ENCODE measurements at regions not wholly inside any gene's neighbourhood (a gene's known extent, or its start where the extent isn't known, plus 50 kb on each side); places are given as distances from the start of the nearest gene placed in this dataset.
A peak's percentile ranks its signal among the peaks of the same experiment; 100 is the strongest.

DNA sequence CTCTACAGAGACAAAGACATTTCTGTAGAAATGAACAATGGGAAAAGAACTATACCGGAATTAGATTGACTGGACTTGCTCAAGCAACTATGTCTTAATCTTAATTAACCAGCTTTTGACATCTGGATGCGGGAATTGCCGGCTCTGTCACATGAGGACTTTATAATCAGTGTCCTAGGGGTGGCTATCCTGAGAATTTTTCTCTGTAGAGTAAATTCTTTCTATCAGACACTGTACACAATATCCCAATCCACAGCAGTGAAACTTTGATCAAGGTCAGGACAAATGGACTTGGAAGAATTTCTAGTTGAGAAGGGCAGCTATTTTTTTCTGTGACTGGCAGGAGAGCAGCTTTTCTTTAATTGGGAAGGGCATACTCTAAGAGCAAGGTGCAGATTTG, 322.1 kb downstream of the HRH4 start:
- DNase-seq: no peak

GRCh38 chr18:24785019-24785418, 324.6 kb downstream of the HRH4 start:
- no peak for DNase-seq

GRCh38 chr18:24786027-24786426, 325.6 kb downstream of the HRH4 start:
- DNase-seq: no peak

DNA sequence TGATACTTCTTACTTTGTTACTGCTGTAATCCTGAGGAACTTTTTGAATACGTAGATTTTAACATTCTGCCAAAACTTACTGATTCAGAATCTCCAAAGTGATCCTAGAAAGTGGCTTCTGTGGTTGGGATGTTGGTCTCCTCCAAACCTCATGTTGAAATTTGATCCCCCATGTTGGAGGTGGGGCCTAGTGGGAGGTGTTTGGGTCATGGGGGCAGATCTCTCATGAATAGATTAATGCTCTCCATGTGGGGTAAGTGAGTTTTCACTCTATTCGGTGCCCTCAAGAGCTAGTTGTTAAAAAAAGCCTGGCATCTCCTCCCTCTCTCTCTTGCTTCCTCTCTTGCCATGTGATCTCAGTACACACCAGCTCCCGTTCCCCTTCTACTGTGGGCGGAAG, 329.9 kb downstream of the HRH4 start:
- DNase-seq: no peak

DNA sequence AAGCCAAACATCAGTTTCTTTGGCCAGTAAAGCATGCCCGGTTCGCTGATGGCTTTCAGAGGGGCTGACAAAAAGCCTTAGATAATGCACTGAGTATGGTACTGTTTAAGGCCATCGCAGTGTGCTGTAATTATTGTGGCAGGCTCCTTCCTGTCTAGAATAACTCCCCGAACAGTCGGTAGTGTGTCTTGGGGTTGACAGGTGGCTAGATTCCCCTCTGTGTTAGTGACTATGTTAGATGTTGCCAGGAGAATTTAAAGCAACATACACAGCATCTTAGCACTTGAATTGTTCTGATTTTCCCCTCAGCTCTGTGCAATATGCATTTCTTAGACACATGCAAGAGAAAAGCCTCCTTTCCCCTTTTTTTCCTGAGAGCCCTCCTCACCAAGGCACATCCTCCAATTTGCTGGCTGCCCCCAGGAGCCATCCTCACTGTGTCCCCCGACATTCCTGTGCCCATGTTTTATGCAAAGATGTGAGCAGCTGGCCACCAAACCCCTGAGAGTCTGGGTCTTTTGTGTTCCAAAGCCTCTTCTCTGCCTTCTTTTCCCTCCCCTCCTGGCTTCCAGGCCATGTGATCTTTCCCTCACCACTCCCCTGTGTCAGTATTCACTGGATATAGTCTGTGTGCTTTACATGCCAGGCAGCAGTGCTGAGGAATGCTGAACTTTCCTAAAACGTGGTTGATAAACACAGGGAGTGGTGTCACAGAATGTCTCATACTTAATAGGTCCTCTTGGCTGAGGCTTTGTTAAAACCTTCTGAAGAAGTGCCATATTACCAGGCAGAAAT, 331.5 kb downstream of the HRH4 start:
- DNase-seq: no peak

DNA sequence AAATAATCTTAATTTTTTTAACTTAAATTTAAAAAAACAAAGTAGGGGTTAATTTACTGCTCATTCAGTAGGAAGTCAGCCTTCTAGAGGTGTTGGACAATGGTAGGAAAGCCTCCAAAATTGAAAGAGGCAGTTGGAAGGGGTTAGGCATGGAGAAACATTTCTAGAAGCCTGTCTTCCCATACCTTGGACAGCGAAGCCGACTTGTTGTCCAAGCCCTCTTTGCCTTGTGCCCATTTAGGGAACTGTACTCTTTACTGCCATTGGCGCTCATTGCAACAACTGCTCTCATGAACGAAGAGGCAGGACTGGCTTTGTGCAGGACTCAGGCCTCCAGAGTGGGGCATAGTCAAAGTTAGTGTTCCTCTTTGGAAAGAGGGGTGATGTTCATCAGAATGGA, 333.3 kb downstream of the HRH4 start:
- DNase-seq: no peak

GRCh38 chr18:24795129-24795528, 334.7 kb downstream of the HRH4 start:
- no peak for DNase-seq

DNA sequence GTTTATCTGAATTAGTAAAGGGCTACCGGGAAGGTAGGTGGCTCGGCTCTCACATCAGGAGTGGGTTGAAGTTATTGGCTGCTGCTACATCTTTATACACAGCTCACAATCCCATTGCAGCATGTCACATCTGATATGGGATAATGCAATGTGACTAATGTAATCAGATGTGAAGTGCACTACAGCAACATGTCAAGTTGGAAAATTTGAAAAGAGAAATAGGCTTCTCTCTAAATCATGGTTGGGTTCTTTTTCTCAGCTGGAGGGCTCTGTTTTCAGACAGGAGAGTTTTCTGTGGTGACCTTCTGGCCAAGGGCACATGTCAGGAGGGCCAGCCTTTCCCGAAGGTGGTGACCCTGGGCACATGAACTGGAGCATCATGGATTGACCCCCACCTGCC, 337.5 kb downstream of the HRH4 start:
- DNase-seq: no peak

DNA sequence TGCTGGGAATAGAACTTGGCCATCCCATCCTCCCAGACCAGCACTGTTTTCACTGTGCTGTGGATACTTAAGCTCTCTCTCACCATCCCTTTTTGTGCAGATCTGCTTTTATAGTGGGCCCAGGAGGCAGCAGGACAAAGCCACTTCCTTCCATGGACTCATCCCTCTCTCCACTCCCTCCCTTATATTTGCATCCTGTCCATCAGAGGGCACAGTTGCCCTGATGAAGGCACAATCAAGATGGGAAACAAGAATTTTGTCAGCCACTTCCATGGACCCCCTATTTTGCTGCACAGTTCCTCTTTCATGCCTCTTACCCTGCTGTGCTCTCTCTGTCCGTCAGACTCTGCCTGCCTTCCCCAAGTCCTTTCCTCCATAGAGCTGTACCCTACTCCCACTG, 338.7 kb downstream of the HRH4 start:
- DNase-seq: no peak

- no peak for DNase-seq
Measured at GRCh38 chr18:24799720-24800119, 339.3 kb downstream of the HRH4 start.

DNA sequence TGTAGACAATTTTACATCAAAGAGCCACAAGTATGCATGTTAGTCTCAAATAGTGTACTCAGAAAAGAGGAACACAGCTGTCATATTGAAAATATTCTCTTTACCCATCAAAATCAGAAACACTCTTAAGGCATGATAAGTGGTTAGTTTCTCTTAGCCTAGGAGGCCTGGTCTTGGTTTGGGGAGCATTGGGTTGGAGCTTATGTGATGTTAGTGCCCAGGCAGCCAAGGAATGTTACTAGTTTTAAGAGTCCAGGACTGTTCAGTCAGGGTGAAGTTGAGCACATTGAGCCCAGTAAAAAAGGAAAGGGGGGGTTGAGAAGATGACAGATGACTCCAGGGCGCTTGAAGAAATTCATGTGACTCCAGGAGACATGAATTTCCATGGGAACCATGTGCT, 340.6 kb downstream of the HRH4 start:
- DNase-seq: no peak

DNA sequence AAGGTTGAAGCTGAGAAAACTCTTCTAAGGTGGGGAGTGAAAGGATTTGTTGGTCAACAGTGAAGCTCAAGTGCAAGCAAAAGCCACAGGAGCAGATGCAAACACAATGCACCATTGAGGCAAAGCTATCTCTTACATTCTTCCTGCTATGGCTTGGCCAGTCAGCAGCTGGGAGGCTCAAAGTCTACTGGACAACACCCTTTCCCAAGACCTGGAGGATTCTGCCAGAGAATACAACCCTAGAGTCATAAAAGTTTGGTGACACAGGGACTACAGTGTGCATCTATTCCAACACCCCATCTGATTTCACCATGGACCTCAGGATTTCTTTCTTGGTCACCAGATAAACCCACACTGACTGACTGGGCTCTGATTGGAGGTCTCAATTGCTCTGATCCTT, 342.0 kb downstream of the HRH4 start:
- DNase-seq: no peak

DNA sequence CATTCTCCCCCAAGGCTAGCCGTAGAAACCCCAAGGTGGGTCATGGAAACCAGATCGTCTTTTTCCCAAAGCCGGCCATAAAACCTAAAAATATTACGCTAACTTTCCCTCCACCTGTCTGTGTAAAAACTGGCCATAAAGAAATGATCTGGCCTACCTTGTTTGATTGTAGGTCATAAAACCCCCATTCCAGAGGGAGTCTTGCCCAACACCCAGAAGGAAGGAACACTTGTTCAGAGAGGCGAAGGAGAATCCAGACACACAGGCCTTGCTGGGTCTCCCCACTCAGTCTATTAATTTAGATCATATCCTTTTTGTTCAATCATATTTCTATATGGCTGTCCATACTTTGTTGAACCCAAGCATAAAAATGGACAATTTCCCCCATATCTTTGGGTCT, 344.7 kb downstream of the HRH4 start:
- no peak for DNase-seq

DNA sequence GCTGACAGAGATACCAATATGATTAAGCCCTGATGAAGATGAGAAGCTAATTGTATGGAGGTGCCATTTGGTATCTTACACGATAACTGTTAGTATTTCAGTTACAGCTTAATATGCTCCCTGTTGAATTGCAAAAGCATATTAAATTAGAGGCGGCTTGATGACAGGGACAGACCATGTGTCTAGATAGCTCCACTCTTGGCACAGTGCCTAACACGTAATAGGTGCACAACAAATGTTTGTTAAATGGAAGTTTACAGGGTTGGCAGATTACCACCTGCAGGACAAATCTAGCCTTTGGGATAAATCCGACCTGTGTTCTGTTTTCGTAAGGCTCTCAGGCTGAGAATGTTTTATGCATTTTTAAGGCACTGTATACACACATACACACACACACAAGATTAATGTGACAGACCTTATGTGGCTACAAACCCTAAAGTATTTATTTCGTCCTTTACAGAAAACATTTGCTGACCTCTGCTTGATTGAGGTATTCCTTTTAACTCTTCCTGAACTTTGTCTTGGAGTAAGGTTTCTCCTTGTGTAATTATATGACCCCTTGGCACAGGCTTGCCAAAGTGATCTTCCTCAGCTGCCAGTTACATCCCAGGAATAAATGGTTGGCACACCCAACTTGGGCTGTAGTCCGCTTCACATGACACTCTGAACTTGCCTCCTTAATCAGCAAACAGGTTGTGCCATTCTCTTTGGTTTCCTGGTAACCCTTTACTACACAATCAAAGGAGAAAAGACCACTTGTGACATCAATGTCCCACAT, 348.9 kb downstream of the HRH4 start:
- no peak for DNase-seq

DNA sequence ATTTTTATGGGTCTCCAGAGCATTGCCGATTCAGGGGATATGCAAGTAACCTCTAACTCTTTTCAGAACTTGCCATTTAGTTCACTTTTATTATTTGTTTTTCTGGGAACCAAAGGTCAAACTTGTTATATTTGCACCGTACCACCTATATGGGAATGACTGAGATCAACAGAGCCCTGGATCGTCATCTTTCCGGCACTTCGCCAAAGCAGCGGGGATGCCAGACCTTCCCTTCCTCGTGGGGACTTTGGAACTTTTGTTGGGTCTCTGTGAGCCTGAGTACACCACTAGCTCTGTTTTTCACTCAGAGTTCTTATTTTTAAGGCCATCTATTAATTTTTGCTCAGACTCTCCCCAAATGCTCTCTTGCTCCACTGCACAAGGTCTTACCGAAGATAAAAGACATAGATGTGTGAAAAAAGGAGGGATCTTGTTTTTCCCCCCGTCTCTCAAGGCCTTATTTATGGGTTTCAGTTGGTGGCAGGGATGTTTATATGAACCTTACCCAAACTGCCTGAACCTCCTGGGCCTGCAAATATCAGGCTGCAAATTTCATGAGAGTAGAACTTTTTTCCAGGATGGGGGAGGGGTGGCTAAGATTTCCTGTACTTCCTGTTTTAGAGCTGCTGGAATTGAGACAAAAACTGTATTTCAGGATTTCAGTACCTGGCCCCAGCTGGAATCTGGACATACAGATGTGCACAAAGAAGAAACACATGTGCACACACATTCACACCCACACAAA, 350.3 kb downstream of the HRH4 start:
- no peak for DNase-seq

GRCh38 chr18:24811950-24812681, 351.7 kb downstream of the HRH4 start:
- DNase-seq: no peak

DNA sequence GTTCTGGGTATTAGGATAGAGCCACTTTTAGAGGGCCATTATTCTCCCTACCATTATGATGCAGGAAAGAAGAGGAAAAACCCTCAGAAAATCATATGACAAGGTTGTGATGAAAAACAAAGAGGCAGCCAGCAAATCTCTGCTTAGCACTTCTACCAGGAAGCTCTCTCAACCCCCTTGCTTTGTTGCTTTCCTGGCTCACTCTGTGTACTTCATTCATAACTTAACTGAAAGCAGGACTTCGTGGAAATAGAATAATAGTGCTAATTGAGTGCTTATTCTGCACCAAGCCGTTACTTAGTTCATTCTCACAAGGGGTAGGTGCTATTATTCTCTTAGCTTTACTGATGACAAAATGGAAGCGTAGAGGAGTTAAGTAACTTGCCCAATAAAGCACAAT, 354.1 kb downstream of the HRH4 start:
- peak in 3 of 56 donors; percentile 2 to 8 (median 5) for DNase-seq

GRCh38 chr18:24817150-24817549, 356.7 kb downstream of the HRH4 start:
- no peak for DNase-seq

DNA sequence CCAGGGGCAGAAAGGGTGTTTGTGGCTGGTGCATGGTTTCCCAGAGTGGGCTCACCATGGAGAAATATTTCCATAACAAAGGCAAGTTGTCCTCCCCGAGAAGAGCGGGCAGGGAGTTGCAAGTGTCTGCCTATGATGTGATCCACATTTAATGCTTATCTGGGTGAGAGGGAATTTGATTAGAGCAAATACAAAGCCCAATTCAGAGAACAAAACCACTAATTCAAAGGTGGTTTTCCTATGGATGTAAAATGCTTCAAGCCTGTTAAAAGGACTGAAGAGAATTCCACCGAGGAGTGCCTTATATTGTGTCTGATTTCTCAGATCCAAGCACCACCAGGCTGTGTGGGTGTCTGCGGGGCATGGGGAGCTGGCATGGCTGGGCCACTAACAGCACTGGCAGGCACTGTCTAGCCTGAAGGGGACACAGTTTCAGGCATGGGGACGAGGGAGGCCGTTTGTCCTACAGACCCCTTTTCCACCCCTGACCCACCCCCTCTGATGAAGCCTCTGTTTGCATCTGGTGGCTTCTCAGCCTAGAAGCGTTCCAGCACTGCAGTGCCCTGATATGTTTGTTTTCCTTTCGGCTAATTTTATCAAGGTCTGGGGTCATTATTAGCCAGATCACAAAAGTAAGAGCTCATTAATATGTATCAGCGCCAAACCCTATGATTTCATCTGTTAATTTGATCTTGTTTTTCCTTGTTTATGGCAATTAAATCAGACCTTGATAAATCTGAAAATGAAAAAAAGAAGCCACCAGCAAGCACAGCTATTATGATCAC, 357.3 kb downstream of the HRH4 start:
- peak in 3 of 56 donors; percentile 2 to 11 (median 3) for DNase-seq

DNA sequence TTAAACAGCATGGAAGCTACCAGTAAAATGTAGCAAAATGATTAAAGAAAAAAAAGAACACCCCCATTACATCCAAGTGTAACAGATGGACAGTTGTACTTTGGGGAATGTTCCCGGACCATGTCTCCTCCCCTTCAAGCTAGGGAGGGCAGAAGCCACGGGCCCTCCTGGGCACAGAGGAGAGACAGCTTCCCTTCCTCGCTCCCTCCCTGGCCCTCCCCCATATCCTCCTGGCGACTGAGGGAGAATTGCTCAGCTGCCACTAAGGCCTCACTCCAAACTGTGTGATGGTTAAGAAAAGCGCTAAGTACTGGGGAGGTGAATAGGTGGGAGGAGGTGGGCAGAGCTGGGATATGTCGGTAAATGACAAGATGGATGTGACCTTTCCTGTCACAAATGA, 358.0 kb downstream of the HRH4 start:
- no peak for DNase-seq
